ENCODE measurements at regions not wholly inside any gene's neighbourhood (a gene's known extent, or its start where the extent isn't known, plus 50 kb on each side); places are given as distances from the start of the nearest gene placed in this dataset.

GRCh38 chr5:61229416-61229815 is 67.1 kb upstream of the SMIM15 start:
- TF ChIP-seq REST (IDR thresholded peaks at IDR 0.05; ENCODE audit: insufficient read depth in 1 of 2, low read depth in 2 of 2, low read length in 1 of 2), result no peak
- TF ChIP-seq CTCF (IDR thresholded peaks at IDR 0.05), result no peak
- no peak for TF ChIP-seq POLR2AphosphoS5 (IDR thresholded peaks at IDR 0.05; ENCODE audit: low read depth, low read length)
- no peak for TF ChIP-seq SIN3A (IDR thresholded peaks at IDR 0.05; ENCODE audit: borderline replicate concordance, insufficient read depth, low read depth, low read length)
